Panc1 (cell line): ENCODE measurements at regions not wholly inside any gene's neighbourhood (a gene's known extent, or its start where the extent isn't known, plus 50 kb on each side); places are given as distances from the start of the nearest gene placed in this dataset.

Experiments used
- ATAC-seq: fragments of 200-7000 bp; cut with Tn5 transposase; 2 replicates; pipeline ENCODE4 v1.9.1; 2020; ENCODE audit warnings: mild to moderate bottlenecking, moderate library complexity
- BruUV-seq: library from RNA; stranded (reverse); fragments of 400-500 nt; replicated peaks from 2 replicates; lab custom pipeline; 2021; lab: Mats Ljungman, UMichigan
- CTCF ChIA-PET: fragments of 300-600 bp; sonication (Branson Sonifier 250); formaldehyde crosslinking; loops from one replicate; lab custom pipeline; 2022; ENCODE audit warnings: antibody characterized with exemption; lab: Charles Lee
- POLR2A ChIA-PET: fragments of 300-600 bp; sonication (Branson Sonifier 250); formaldehyde crosslinking; loops from one replicate; lab custom pipeline; 2022; ENCODE audit warnings: antibody characterized with exemption; lab: Charles Lee
- DNase-seq: peaks from one replicate; pipeline ENCODE4 v3.0.0-alpha.2; 2010; ENCODE audit warnings: low read depth, low spot score
- H3K27ac ChIP-seq: 2 replicates; pipeline ENCODE4 v1.5.1; 2011; ENCODE audit warnings: mild to moderate bottlenecking, low read length, inconsistent platforms
- H3K27me3 ChIP-seq: fragments of 200-500 bp; sonication (Bioruptor generic); 2 replicates; pipeline ENCODE4 v1.6.0; 2014; ENCODE audit warnings: low read length, inconsistent platforms; ENCODE audit not compliant: control insufficient read depth, insufficient read depth
- H3K36me3 ChIP-seq: fragments of 200-500 bp; sonication (Bioruptor generic); 2 replicates; pipeline ENCODE4 v1.5.1; 2014; ENCODE audit warnings: inconsistent platforms, mild to moderate bottlenecking, low read length, moderate library complexity; ENCODE audit not compliant: control insufficient read depth, insufficient read depth
- H3K4me1 ChIP-seq: 2 replicates; pipeline ENCODE4 v1.5.1; 2011; ENCODE audit warnings: inconsistent platforms, mild to moderate bottlenecking, low read length, moderate library complexity; ENCODE audit not compliant: control insufficient read depth, insufficient read depth
- H3K4me3 ChIP-seq, 2 experiments: 2 replicates each; pipeline ENCODE4 v1.5.1; 2011 to 2012; ENCODE audit warnings: low read depth in 2 of 2, low read length in 2 of 2, mild to moderate bottlenecking in 2 of 2, inconsistent platforms in 1 of 2, moderate library complexity in 1 of 2
- H3K9me3 ChIP-seq: fragments of 200-500 bp; sonication (Bioruptor generic); 2 replicates; pipeline ENCODE4 v1.5.1; 2014; ENCODE audit warnings: low read depth, mild to moderate bottlenecking, inconsistent platforms, low read length, moderate library complexity; ENCODE audit not compliant: control insufficient read depth, insufficient read depth
- POLR2AphosphoS5 ChIP-seq: IDR thresholded peaks from 2 replicates; pipeline ENCODE4 v1.6.1; 2012; ENCODE audit warnings: mild to moderate bottlenecking, low read depth, low read length, moderate library complexity
- SIN3A ChIP-seq: IDR thresholded peaks from 2 replicates; pipeline ENCODE4 v1.6.1; 2012; ENCODE audit warnings: low read depth, mild to moderate bottlenecking, low read length, moderate library complexity, borderline replicate concordance; ENCODE audit not compliant: insufficient read depth
- TCF7L2 ChIP-seq: IDR thresholded peaks from 2 replicates; pipeline ENCODE4 v1.6.1; 2011; ENCODE audit warnings: mild to moderate bottlenecking, low read depth, low read length, inconsistent platforms
- in situ Hi-C: cut with HindIII; loops from 2 replicates; pipeline ENCODE4 v1.10.0; 2016; ENCODE audit warnings: low sequenced_read_pairs, low pct_unique_long_range_greater_than_20kb
- intact Hi-C: fragments of 100-400 bp; cut with micrococcal nuclease; formaldehyde crosslinking; loops from one replicate; pipeline ENCODE4 v1.10.0; 2022; ENCODE audit not compliant: unreplicated experiment
- TF ChIP-seq, protein P1 (sequence below), 2 experiments: IDR thresholded peaks; 2 replicates each; pipeline ENCODE4 v1.6.1; 2011 to 2012; ENCODE audit warnings: low read depth in 2 of 2, control low read depth in 1 of 2, low read length in 1 of 2, mild to moderate bottlenecking in 1 of 2, moderate library complexity in 1 of 2; ENCODE audit not compliant: insufficient read depth in 1 of 2
- TF ChIP-seq, protein P2 (sequence below): fragments of 450-650 bp; IDR thresholded peaks from 2 replicates; pipeline ENCODE4 v1.5.1; 2017; ENCODE audit warnings: mild to moderate bottlenecking

DNA sequence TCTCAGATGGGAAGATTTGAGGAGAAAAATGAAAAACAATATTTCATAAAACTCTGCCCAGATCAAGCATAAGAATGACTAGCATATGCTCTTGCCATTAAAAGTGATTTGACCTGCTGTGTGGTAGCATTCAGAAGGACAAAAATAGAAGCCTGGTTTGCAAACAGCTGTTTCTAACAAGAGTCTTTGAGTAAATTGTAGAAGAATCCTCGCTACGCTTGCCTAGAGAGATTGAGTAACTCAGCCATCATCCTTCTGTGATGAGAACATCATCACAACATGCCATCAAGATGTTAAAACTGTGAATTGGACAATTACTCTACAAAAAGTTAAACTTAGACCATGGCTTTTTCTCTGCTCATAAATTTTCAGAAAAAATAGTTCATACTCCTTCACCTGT lies 168.9 kb upstream of the PUDP start:
- H3K4me3 ChIP-seq: no peak overlapping the region
- no peak overlapping the region for H3K27ac ChIP-seq
- no peaks in the 10 kb centered on the region for H3K36me3 ChIP-seq
- CTCF ChIA-PET: no interaction called here
- BruUV-seq: no TSS peak
- no peak for DNase-seq
- TF ChIP-seq, protein P1, sequence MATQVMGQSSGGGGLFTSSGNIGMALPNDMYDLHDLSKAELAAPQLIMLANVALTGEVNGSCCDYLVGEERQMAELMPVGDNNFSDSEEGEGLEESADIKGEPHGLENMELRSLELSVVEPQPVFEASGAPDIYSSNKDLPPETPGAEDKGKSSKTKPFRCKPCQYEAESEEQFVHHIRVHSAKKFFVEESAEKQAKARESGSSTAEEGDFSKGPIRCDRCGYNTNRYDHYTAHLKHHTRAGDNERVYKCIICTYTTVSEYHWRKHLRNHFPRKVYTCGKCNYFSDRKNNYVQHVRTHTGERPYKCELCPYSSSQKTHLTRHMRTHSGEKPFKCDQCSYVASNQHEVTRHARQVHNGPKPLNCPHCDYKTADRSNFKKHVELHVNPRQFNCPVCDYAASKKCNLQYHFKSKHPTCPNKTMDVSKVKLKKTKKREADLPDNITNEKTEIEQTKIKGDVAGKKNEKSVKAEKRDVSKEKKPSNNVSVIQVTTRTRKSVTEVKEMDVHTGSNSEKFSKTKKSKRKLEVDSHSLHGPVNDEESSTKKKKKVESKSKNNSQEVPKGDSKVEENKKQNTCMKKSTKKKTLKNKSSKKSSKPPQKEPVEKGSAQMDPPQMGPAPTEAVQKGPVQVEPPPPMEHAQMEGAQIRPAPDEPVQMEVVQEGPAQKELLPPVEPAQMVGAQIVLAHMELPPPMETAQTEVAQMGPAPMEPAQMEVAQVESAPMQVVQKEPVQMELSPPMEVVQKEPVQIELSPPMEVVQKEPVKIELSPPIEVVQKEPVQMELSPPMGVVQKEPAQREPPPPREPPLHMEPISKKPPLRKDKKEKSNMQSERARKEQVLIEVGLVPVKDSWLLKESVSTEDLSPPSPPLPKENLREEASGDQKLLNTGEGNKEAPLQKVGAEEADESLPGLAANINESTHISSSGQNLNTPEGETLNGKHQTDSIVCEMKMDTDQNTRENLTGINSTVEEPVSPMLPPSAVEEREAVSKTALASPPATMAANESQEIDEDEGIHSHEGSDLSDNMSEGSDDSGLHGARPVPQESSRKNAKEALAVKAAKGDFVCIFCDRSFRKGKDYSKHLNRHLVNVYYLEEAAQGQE (IDR thresholded peaks at IDR 0.05; ENCODE audit: insufficient read depth in 1 of 2, low read depth in 2 of 2, low read length in 1 of 2): no peak
- no peak for TF ChIP-seq TCF7L2
- no peak for TF ChIP-seq POLR2AphosphoS5
- no peaks in the 10 kb centered on the region for H3K9me3 ChIP-seq
- no peaks in the 10 kb centered on the region for H3K27me3 ChIP-seq
- intact Hi-C loops: no loop called here
- in situ Hi-C loops: no loop called here
- POLR2A ChIA-PET: no interaction called here
- no peak for ATAC-seq
- H3K4me1 ChIP-seq: no peaks in the 10 kb centered on the region

DNA sequence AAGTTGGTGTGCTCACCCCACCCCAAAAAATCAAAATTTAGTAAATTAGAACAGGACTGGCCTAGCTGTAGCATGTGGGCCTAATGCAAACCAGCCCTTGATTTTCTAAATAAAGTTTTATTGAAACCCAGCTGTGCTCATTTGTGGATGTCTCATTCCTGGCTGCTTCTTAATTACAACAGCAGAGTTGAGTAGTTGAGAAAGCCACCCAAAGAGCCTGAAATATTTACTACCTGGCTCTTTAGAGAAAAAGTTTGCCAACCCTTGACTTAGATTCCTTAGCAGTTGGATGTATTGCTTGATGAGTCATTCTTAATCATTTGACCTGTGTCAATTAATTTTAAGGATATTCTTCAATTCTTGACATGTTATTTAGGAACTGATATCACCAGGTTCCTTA lies 168.3 kb upstream of the PUDP start:
- Histone ChIP-seq H3K27me3 (no peaks in the 10 kb centered on the region), H3K36me3 (no peaks in the 10 kb centered on the region), H3K4me3 (no peak overlapping the region), H3K27ac (no peak overlapping the region), H3K9me3 (no peaks in the 10 kb centered on the region), H3K4me1 (no peaks in the 10 kb centered on the region)
- ATAC-seq: no peak
- in situ Hi-C loops (no loop called here), intact Hi-C loops (no loop called here)
- TF ChIP-seq, protein P1 (IDR thresholded peaks at IDR 0.05; ENCODE audit: insufficient read depth in 1 of 2, low read depth in 2 of 2, low read length in 1 of 2): no peak
- TF ChIP-seq POLR2AphosphoS5 (no peak), SIN3A (no peak), TCF7L2 (no peak)
- TF ChIP-seq, protein P2, sequence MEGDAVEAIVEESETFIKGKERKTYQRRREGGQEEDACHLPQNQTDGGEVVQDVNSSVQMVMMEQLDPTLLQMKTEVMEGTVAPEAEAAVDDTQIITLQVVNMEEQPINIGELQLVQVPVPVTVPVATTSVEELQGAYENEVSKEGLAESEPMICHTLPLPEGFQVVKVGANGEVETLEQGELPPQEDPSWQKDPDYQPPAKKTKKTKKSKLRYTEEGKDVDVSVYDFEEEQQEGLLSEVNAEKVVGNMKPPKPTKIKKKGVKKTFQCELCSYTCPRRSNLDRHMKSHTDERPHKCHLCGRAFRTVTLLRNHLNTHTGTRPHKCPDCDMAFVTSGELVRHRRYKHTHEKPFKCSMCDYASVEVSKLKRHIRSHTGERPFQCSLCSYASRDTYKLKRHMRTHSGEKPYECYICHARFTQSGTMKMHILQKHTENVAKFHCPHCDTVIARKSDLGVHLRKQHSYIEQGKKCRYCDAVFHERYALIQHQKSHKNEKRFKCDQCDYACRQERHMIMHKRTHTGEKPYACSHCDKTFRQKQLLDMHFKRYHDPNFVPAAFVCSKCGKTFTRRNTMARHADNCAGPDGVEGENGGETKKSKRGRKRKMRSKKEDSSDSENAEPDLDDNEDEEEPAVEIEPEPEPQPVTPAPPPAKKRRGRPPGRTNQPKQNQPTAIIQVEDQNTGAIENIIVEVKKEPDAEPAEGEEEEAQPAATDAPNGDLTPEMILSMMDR: no peak
- no TSS peak for BruUV-seq
- DNase-seq: no peak
- POLR2A ChIA-PET: no interaction called here
- CTCF ChIA-PET: no interaction called here
